DND-41 (cell line): ENCODE measurements at regions not wholly inside any gene's neighbourhood (a gene's known extent, or its start where the extent isn't known, plus 50 kb on each side); places are given as distances from the start of the nearest gene placed in this dataset.

Experiments
- EZH2 ChIP-seq: IDR thresholded peaks from 3 replicates; pipeline ENCODE4 v1.6.1; 2012; ENCODE audit warnings: borderline replicate concordance, low read depth, mild to moderate bottlenecking, moderate library complexity, low read length, inconsistent platforms; ENCODE audit not compliant: severe bottlenecking
- TF ChIP-seq, protein P1 (sequence below): IDR thresholded peaks from 2 replicates; pipeline ENCODE4 v1.5.1; 2012; ENCODE audit warnings: borderline replicate concordance, low read length, moderate library complexity, mild to moderate bottlenecking; ENCODE audit not compliant: poor library complexity, severe bottlenecking; ENCODE audit errors: extremely low read depth

DNA sequence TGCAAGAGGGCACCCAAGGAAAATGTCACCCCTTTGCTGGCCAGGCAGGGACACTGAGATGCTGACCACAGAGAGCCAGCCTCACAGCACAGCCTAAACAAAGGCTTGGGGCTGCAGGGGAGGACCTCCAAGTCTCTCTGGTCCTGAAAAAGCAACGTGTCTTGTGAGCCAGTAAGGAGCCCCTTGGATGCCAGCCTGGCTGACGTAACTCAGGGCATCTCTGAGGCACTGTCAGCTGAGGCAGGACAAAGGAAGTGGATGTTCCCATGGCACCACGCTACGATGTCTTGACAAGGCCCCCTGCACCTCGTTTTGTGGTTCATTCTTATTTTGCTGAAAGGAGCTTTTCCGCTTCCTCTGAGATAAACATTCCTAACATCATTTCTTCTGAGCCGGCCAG is 160.7 kb downstream of the OR4M2 start:
- TF ChIP-seq, protein P1, sequence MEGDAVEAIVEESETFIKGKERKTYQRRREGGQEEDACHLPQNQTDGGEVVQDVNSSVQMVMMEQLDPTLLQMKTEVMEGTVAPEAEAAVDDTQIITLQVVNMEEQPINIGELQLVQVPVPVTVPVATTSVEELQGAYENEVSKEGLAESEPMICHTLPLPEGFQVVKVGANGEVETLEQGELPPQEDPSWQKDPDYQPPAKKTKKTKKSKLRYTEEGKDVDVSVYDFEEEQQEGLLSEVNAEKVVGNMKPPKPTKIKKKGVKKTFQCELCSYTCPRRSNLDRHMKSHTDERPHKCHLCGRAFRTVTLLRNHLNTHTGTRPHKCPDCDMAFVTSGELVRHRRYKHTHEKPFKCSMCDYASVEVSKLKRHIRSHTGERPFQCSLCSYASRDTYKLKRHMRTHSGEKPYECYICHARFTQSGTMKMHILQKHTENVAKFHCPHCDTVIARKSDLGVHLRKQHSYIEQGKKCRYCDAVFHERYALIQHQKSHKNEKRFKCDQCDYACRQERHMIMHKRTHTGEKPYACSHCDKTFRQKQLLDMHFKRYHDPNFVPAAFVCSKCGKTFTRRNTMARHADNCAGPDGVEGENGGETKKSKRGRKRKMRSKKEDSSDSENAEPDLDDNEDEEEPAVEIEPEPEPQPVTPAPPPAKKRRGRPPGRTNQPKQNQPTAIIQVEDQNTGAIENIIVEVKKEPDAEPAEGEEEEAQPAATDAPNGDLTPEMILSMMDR: no peak
- TF ChIP-seq EZH2: no peak
